Esophagus muscularis mucosa (tissue), 4 donors: ENCODE measurements at regions not wholly inside any gene's neighbourhood (a gene's known extent, or its start where the extent isn't known, plus 50 kb on each side); places are given as distances from the start of the nearest gene placed in this dataset.

Experiments
- DNase-seq: peaks from one replicate; pipeline ENCODE4 v3.0.0-alpha.2; 2017; ENCODE audit errors: extremely low spot score
- H3K27ac ChIP-seq, 4 donors: fragments of 200-600 bp; sonication (generic); replicated peaks in 1 of 4; 1 replicate in 3 of 4; 2 replicates in 1 of 4; pipeline ENCODE4 v1.5.1; 2016 to 2019; ENCODE audit warnings: mild to moderate bottlenecking in 1 of 4
- H3K27me3 ChIP-seq, 4 donors: fragments of 200-600 bp; sonication (generic); one replicate each; pipeline versions ENCODE4 v1.5.1 to v1.6.0; 2016 to 2019
- H3K36me3 ChIP-seq, 4 donors: fragments of 200-600 bp; sonication (generic); one replicate each; pipeline ENCODE4 v1.5.1; 2016 to 2019
- H3K4me1 ChIP-seq, 4 donors: fragments of 200-600 bp; sonication (generic); one replicate each; pipeline ENCODE4 v1.5.1; 2016 to 2019
- H3K4me3 ChIP-seq, 4 donors: fragments of 200-600 bp; sonication (generic); 1 replicate in 2 of 4; 2 replicates in 2 of 4; pipeline ENCODE4 v1.5.1; 2016 to 2019; ENCODE audit warnings: mild to moderate bottlenecking in 4 of 4, moderate library complexity in 1 of 4
- H3K9me3 ChIP-seq, 4 donors: fragments of 200-600 bp; sonication (generic); 1 replicate in 3 of 4; 2 replicates in 1 of 4; pipeline ENCODE4 v1.5.1; 2016 to 2019
- CTCF ChIP-seq, 3 experiments: fragments of 200-600 bp in 2 of 3; fragments of 450-650 bp in 1 of 3; sonication (generic) in 2 of 3; IDR thresholded peaks; one replicate each; pipeline ENCODE4 v1.5.1; 2017 to 2019; ENCODE audit warnings: antibody characterized with exemption in 3 of 3, mild to moderate bottlenecking in 2 of 3, moderate library complexity in 1 of 3
- EP300 ChIP-seq: sonication (generic); formaldehyde crosslinking; IDR thresholded peaks from one replicate; pipeline ENCODE4 v1.6.1; 2017; ENCODE audit warnings: antibody characterized with exemption
- POLR2A ChIP-seq: fragments of 450-650 bp; IDR thresholded peaks from one replicate; pipeline ENCODE4 v1.6.1; 2017; ENCODE audit warnings: antibody characterized with exemption, moderate library complexity, mild to moderate bottlenecking, low read depth
- POLR2AphosphoS5 ChIP-seq, 2 donors: sonication (generic); formaldehyde crosslinking; IDR thresholded peaks; one replicate each; pipeline ENCODE4 v1.6.1; 2017; ENCODE audit warnings: antibody characterized with exemption in 2 of 2
- WGBS: methylation state at CpG from one replicate; pipeline ENCODE4 v1.1.5; 2018; 5-methylcytosine and 5-hydroxymethylcytosine counted together
- intact Hi-C: fragments of 100-400 bp; cut with DNase I; formaldehyde crosslinking; loops from one replicate; pipeline ENCODE4 v1.15.1; 2023

GRCh38 chr5:8600843-8601242 is 731.9 kb downstream of the MTRR start:
- no peaks in the 10 kb centered on the region for H3K9me3 ChIP-seq
- DNase-seq: no peak
- no peaks in the 10 kb centered on the region for H3K27me3 ChIP-seq
- no peak overlapping the region for H3K27ac ChIP-seq
- TF ChIP-seq EP300 (no peak), CTCF (IDR thresholded peaks at IDR 0.05) (no peak), POLR2AphosphoS5 (IDR thresholded peaks at IDR 0.05) (no peak), POLR2A (no peak)
- no peaks in the 10 kb centered on the region for H3K4me1 ChIP-seq
- intact Hi-C loops: no loop called here
- H3K36me3 ChIP-seq: no peaks in the 10 kb centered on the region
- H3K4me3 ChIP-seq: no peak overlapping the region

- Histone ChIP-seq H3K4me3 (no peak overlapping the region), H3K9me3 (no peaks in the 10 kb centered on the region), H3K27me3 (no peaks in the 10 kb centered on the region), H3K27ac (no peak overlapping the region), H3K4me1 (no peaks in the 10 kb centered on the region), H3K36me3 (no peaks in the 10 kb centered on the region)
- intact Hi-C loops: no loop called here
- DNase-seq: no peak
- WGBS: 83% methylated on average over 8 of the region's 8 CpGs
- TF ChIP-seq EP300 (no peak), POLR2AphosphoS5 (IDR thresholded peaks at IDR 0.05) (no peak), CTCF (IDR thresholded peaks at IDR 0.05) (no peak), POLR2A (no peak)
These were observed 732.9 kb downstream of the MTRR start for GRCh38 chr5:8601831-8602354.

GRCh38 chr5:8606231-8606630 is 737.3 kb downstream of the MTRR start:
- intact Hi-C loops: no loop called here
- no peaks in the 10 kb centered on the region for H3K9me3 ChIP-seq
- no peaks in the 10 kb centered on the region for H3K36me3 ChIP-seq
- H3K4me1 ChIP-seq: no peaks in the 10 kb centered on the region
- no peak overlapping the region for H3K4me3 ChIP-seq
- H3K27me3 ChIP-seq: no peaks in the 10 kb centered on the region
- TF ChIP-seq POLR2A (no peak), POLR2AphosphoS5 (IDR thresholded peaks at IDR 0.05) (no peak), EP300 (no peak), CTCF (IDR thresholded peaks at IDR 0.05) (no peak)
- no peak overlapping the region for H3K27ac ChIP-seq
- no peak for DNase-seq

GRCh38 chr5:8611067-8611466 is 742.1 kb downstream of the MTRR start:
- DNase-seq: no peak
- 86% methylated on average over 3 of the region's 3 CpGs for WGBS
- Histone ChIP-seq H3K4me3 (no peak overlapping the region), H3K9me3 (no peaks in the 10 kb centered on the region), H3K27ac (no peak overlapping the region), H3K4me1 (no peaks in the 10 kb centered on the region), H3K36me3 (no peaks in the 10 kb centered on the region), H3K27me3 (no peaks in the 10 kb centered on the region)
- TF ChIP-seq POLR2A: no peak
- TF ChIP-seq EP300: no peak
- TF ChIP-seq CTCF (IDR thresholded peaks at IDR 0.05): no peak
- no peak for TF ChIP-seq POLR2AphosphoS5 (IDR thresholded peaks at IDR 0.05)
- intact Hi-C loops: no loop called here

- TF ChIP-seq POLR2A (no peak), POLR2AphosphoS5 (IDR thresholded peaks at IDR 0.05) (no peak), EP300 (no peak), CTCF (IDR thresholded peaks at IDR 0.05) (no peak)
- H3K4me3 ChIP-seq: no peak overlapping the region
- no peaks in the 10 kb centered on the region for H3K9me3 ChIP-seq
- H3K36me3 ChIP-seq: no peaks in the 10 kb centered on the region
- WGBS: 78% methylated on average over 4 of the region's 4 CpGs
- H3K27ac ChIP-seq: no peak overlapping the region
- no peaks in the 10 kb centered on the region for H3K4me1 ChIP-seq
- no peaks in the 10 kb centered on the region for H3K27me3 ChIP-seq
- intact Hi-C loops: no loop called here
- no peak for DNase-seq
These were observed 744.2 kb downstream of the MTRR start for GRCh38 chr5:8613078-8613685.
